NCI-H2107 treated with DMSO at 0.1 percent for 48 hours (cell line): ENCODE measurements at regions not wholly inside any gene's neighbourhood (a gene's known extent, or its start where the extent isn't known, plus 50 kb on each side); places are given as distances from the start of the nearest gene placed in this dataset.

Experiments
- DNase-seq: peaks from one replicate; lab custom pipeline; 2025; ENCODE audit not compliant: unreplicated experiment; lab: John Stamatoyannopoulos, UW

DNA sequence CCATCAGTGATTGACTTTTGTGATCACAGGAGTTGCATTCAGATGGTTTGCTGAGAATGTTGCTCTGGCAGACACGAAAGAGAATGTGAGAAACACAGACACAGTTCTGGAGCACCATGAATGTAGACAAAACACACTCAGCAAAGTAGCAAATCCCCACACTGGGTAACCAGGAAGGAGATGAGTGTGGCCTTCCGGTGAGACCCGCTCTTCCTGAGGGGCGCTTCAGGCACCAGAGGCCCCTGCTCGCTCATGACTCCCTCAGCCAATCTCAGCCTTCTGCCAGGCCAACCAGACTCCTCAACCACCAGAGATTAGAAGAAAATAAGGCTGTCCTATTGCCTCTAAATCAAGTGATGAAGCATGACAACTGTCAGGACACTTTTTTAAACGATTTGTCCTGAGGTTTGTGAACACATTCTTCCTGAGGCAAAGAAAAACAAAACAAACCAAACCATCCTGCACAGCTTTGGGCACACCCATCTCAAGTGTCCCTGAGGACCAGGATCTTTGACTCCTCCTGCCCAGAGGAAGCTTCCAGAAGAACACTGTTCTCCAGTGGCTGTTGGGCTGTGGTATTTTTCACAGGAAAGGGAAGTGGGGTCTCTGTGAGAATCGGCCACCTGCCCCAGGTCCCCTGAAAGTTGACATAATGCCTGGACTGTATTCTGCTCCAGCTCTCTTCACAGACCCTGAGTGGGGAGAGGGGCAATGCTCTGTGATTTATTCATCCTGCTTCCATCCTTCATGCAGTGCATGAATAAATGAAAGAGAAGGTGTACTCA lies 152.8 kb downstream of the BCL11A start:
- no peak for DNase-seq

DNA sequence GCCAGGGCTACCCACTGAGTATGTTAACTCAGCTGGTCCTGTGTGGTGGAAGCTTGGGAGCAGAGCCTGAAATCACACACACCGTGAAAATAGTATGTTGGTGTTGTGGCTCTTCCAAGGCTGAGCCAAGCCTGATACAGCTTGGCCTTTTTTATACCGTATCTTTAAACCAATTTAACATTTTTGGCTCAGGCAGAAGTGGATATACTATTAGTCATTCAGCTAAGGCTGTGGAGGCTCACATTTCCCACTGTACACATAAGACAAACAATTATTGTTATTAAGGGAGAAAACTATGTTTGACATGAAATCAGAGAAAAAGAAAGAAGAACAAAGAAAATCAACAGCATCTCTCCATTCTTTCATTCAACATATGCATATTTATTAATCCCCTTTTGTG lies 159.0 kb downstream of the BCL11A start:
- no peak for DNase-seq

DNA sequence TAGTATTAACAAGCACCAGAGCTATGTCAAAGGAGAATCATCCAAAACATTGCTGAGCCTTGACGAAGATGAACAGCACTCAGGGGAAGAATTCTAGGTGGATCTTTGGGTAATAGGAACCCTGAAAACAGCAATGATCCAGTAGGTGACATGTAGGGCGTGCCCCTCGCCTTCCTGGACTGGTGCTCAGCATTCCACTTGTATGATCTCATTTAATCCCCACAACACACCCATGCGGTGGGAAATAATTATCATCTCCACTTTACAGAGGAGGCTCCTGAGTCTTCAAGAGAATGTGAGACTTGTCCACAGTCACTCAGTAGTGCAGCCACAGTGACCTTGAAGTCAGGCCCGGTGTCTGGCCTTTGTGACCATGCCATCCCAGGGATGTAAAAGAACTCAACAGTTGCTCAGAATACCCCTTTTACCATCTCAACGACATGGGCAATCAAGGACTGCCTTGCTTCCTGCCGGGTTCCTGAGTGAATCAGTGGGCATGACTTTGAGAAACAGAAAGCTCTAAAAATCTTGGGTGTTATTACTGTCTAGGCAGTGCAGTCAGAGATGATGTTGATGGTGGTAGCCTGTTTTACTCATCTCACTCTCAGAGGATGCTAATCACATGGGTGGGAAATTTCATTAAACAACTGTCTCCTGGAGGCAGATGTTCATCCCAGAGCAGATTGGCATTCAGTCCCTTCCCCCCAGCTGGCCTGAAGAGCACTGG lies 161.6 kb downstream of the BCL11A start:
- no peak for DNase-seq

GRCh38 chr2:60391230-60391629 lies 162.2 kb downstream of the BCL11A start:
- DNase-seq: no peak

DNA sequence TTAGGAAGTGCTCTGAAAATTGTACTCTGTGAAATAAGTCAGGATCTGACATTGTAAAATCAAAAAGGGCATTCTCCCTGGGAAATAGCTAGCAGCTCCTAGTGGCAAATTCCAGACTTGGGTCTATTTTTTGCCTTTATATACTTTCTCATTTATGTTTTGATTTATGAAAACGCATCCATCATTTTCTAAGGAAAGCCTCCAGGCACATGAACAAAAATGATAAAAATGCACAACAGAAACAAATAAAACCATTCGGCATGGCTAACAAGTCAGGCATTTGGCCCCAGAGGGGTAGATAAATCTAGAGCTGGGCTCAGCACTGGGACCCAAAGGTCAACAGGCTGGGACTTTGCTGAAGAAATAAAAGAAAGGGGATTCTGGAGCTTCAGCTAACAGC lies 167.0 kb downstream of the BCL11A start:
- DNase-seq: no peak

DNA sequence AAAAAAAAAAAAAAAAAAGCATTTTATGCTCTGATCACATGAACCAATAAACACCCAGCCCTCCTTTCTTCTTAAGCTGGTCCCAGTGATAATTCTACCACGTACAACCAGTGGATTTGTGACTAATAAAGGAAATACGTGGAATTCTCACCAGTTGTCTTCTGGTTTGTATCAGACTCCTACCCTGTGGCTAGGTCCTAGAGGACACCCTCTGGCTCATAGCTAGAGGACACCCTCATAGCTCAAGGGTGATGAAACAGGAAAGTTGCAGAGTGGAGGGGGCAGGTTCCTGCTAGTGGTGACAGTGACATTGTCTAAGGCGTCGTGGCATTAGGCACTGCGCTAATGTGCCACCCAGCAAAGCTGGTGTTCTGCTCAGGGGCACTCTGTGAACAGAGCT lies 167.8 kb downstream of the BCL11A start:
- DNase-seq: no peak

GRCh38 chr2:60383401-60384143 lies 169.9 kb downstream of the BCL11A start:
- no peak for DNase-seq

GRCh38 chr2:60380411-60380810 lies 173.0 kb downstream of the BCL11A start:
- no peak for DNase-seq

- no peak for DNase-seq
Measured at GRCh38 chr2:60379684-60380083, 173.8 kb downstream of the BCL11A start.

DNA sequence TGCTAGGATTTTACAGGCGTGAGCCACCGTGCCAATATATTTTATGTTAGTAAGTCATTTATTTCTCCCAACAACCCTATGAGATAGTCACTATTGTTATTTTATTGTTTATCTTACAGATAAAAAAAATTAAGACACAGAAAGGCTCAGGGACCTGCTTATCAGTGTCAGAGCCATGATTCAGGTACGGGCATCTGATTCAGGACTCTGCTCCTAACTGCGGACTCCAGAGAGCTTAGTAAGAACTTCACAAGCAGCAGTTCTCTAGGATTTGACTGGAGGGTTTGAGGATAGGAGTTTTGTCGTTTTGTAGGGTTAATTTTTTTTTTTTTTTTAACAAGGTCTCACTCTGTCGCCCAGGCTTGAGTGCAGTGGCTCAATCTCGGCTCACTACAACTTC lies 174.2 kb downstream of the BCL11A start:
- no peak for DNase-seq

- DNase-seq: no peak
Measured at GRCh38 chr2:60377825-60378224, 175.6 kb downstream of the BCL11A start.

DNA sequence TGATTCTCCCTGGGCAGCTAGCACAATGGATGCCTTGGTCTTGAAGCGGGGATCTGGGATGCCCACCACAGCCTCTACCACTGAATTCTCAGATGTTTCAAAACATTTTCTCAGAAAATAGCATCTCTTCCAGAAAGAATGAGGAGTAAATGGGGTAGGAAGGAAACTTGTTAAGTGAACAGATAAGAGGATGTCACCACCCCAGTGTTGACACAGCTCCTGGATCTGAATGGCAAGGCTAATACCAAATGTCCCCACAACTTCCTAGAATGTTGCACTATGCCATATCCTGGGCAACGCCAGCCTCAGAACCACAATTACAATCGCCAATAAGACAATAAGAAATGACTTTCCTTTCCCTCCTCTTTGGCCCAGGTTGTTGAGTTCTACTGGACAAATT lies 177.2 kb downstream of the BCL11A start:
- no peak for DNase-seq

DNA sequence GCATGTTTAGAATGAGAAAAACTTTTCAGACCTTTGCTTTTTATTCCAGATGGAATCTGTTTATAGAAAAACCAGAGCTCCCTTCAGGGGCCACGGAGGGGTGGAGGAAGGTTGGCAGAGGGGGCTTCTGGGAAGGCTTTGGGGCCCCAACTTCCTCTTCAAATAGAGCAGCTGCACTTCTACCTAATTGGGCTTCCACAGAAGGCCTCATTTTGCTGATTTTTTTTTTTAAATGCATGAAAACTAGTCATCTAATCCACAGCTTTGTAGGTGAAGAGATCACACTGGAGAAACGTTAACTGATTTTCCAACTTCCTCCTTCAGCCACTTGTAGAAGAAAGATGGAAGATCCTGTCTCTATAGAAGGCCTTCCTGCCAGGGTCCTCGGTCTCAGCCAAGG lies 181.8 kb downstream of the BCL11A start:
- no peak for DNase-seq

DNA sequence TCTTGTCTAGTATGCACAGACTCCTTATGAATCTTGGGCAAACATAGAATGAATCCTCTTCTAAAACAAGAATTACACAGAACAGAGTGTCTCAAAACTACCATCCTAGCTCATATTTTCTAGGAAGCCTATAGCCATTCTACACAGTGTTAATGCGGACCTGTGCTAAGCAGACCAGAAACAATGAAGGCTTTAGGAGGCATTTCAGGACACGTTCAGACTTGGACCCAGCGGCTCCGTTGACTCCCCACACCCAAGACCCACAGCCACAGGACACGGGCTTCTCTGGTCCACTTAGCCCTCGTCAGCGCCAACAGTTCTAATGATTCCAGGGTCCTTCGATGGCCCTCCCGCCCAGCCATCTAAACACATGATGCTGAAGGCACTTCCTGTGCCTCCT lies 182.2 kb downstream of the BCL11A start:
- no peak for DNase-seq

- no peak for DNase-seq
Measured at GRCh38 chr2:60370814-60371213, 182.6 kb downstream of the BCL11A start.

DNA sequence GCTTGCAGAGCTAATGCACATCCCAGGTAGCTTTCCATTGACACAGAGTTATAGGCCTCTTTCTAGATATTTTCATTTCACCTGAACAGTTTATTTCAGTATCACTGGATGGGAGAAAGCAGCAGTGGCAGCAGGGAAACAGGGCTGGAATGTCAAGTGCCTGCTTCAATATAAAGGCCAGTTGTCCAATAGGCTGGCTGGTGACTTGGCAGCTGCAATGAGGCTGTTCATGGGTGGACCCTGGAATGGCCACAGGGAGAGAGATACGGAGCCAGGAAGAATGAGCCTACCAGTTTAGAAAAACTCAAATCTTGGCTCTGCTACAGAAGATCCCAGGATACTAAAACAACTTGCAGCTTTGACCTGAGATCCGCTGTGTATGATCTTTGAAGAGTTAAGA lies 185.0 kb downstream of the BCL11A start:
- DNase-seq: no peak

GRCh38 chr2:60366135-60366712 lies 187.2 kb downstream of the BCL11A start:
- DNase-seq: no peak

GRCh38 chr2:60365556-60365955 lies 187.9 kb downstream of the BCL11A start:
- DNase-seq: no peak

DNA sequence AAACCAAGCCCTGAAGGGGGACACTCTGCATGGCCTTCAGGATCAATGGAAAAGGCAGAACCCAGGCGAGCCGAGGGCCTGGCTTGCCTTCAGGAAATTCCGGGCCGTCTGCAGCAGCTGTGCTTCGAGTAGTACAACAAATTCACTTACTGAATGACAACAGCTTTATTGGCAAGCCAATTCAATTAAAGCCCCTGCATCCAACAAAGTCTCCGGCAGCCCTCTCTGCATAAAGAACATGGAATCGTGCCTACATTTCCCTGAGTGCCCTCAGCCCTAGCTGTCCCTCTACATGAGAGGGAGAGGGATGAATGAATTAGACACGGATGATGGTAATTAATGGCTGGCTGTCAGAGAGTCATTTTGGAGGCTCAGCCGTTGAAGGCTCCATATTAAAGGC lies 189.0 kb downstream of the BCL11A start:
- no peak for DNase-seq

DNA sequence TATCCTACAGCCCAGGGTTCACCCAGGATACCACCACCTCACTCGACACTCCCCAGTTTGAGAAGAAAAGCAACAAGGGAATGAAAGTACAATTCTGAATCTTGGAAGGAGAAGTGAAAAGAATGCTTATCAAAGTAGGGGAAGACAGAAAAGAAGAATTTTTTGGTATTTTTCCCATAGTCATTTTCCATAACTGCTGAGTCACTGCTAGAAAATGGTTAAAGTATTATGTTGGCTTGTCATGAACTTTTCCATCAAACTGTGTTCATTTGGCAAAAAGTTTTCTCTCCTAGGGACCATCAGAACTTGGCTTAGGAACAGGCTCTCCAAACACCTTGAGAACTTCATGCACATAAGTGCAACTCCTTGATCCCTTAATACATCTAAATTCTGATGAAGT lies 192.0 kb downstream of the BCL11A start:
- DNase-seq: no peak

GRCh38 chr2:60359569-60359968 lies 193.9 kb downstream of the BCL11A start:
- no peak for DNase-seq

DNA sequence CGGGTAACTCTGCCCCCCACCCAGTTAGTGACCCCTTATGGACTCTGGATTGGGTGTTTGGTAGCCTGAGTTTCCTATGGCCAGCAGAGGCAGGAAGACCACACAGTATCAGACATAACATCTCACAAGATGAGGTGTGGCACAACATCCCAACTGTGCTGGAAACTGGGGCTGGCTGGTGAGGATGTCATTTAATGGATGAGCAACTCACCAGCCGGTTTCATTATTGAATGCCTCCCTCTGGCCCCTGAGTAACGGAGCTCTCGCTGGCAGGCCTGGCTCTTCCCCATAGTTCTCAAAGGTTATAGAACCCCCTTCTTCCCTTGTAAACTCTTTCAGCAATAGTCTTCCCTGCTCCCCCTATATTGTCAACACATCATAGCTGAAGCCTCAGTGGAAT lies 195.0 kb downstream of the BCL11A start:
- no peak for DNase-seq
